Calu3 (cell line): ENCODE measurements at regions not wholly inside any gene's neighbourhood (a gene's known extent, or its start where the extent isn't known, plus 50 kb on each side); places are given as distances from the start of the nearest gene placed in this dataset.

Source experiments
- BruUV-seq: library from RNA; stranded (reverse); fragments of 400-500 nt; replicated peaks from 2 replicates; lab custom pipeline; 2021; lab: Mats Ljungman, UMichigan
- CTCF ChIA-PET: fragments of 300-600 bp; sonication (Branson Sonifier 250); formaldehyde crosslinking; loops from one replicate; lab custom pipeline; 2022; ENCODE audit warnings: antibody characterized with exemption; lab: Charles Lee
- DNase-seq: peaks from one replicate; pipeline ENCODE4 v3.0.0; 2022
- H3K27ac Mint-ChIP-seq: one replicate; pipeline ENCODE4 v1.8.0; 2022; ENCODE audit warnings: mixed read lengths; ENCODE audit not compliant: unreplicated experiment
- H3K27me3 Mint-ChIP-seq: one replicate; pipeline ENCODE4 v1.8.0; 2022; ENCODE audit warnings: mixed read lengths; ENCODE audit not compliant: unreplicated experiment
- H3K36me3 Mint-ChIP-seq: one replicate; pipeline ENCODE4 v1.8.0; 2022; ENCODE audit warnings: mild to moderate bottlenecking, moderate library complexity, mixed read lengths; ENCODE audit not compliant: insufficient read depth, unreplicated experiment
- H3K4me1 Mint-ChIP-seq: one replicate; pipeline ENCODE4 v1.8.0; 2022; ENCODE audit warnings: mild to moderate bottlenecking, low read depth, mixed read lengths; ENCODE audit not compliant: unreplicated experiment
- H3K4me3 Mint-ChIP-seq: one replicate; pipeline ENCODE4 v1.8.0; 2022; ENCODE audit warnings: mild to moderate bottlenecking, low read depth, moderate library complexity, mixed read lengths; ENCODE audit not compliant: unreplicated experiment
- H3K9me3 Mint-ChIP-seq: one replicate; pipeline ENCODE4 v1.8.0; 2022; ENCODE audit warnings: low read depth, mixed read lengths; ENCODE audit not compliant: unreplicated experiment
- intact Hi-C: fragments of 100-400 bp; cut with micrococcal nuclease; formaldehyde crosslinking; loops from one replicate; pipeline ENCODE4 v1.10.0; 2022; ENCODE audit not compliant: unreplicated experiment
- TF ChIP-seq, protein P1 (sequence below): fragments of 200-600 bp; IDR thresholded peaks from one replicate; pipeline ENCODE4 v1.8.0; 2022; ENCODE audit warnings: antibody characterized with exemption; ENCODE audit not compliant: unreplicated experiment

DNA sequence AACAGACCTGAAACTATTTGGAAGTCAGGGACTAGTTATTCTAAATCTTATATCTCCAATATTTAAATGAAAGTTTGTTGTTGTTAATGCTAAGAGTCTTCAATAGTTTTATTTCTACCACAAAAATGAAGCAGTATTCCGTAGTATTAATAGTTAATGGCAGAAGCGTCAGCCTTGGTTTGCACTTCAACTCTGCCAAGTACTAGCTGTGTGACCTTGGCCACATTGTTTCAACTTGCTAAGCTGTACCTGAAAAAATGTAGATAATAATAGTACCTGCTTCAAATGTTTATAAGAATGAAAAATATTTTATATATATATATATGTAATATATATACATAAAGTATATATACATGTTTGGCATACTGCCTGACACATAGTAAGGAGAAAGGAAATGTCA lies 354.6 kb upstream of the SATB1 start:
- intact Hi-C loops, result no loop called here
- no TSS peak for BruUV-seq

DNA sequence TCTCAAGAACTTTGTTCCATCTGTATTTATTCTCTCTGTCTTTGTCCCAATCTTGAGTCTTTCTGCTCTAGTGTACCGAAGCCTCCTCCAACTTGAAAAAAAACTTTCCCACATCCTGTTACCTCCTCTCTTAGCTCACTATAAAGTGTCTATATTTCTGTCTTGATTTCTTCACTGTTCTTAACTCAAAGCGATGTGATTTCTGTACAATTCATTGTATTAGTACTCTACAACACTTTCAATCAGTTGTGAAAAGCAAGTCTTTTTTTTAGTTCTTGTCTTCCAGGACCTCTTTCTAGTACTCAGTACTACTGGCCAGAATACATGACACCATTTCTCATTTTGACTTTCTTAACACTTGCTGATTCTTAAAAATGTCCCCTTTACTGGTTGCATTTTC lies 353.5 kb upstream of the SATB1 start:
- BruUV-seq, result no TSS peak

More for the DNA sequence above, 354.6 kb upstream of the SATB1 start:
- H3K36me3 Mint-ChIP-seq, result no peaks in the 10 kb centered on the region
- H3K27me3 Mint-ChIP-seq, result no peaks in the 10 kb centered on the region
- no peaks in the 10 kb centered on the region for H3K4me1 Mint-ChIP-seq
- H3K27ac Mint-ChIP-seq, result no peak overlapping the region
- no peak overlapping the region for H3K4me3 Mint-ChIP-seq
- no peak for DNase-seq
- CTCF ChIA-PET, result no interaction called here
- TF ChIP-seq, protein P1, sequence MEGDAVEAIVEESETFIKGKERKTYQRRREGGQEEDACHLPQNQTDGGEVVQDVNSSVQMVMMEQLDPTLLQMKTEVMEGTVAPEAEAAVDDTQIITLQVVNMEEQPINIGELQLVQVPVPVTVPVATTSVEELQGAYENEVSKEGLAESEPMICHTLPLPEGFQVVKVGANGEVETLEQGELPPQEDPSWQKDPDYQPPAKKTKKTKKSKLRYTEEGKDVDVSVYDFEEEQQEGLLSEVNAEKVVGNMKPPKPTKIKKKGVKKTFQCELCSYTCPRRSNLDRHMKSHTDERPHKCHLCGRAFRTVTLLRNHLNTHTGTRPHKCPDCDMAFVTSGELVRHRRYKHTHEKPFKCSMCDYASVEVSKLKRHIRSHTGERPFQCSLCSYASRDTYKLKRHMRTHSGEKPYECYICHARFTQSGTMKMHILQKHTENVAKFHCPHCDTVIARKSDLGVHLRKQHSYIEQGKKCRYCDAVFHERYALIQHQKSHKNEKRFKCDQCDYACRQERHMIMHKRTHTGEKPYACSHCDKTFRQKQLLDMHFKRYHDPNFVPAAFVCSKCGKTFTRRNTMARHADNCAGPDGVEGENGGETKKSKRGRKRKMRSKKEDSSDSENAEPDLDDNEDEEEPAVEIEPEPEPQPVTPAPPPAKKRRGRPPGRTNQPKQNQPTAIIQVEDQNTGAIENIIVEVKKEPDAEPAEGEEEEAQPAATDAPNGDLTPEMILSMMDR, result no peak
- H3K9me3 Mint-ChIP-seq, result no peaks in the 10 kb centered on the region

GRCh38 chr3:18778094-18778493 lies 353.0 kb upstream of the SATB1 start:
- Mint-ChIP-seq H3K4me1 (no peaks in the 10 kb centered on the region), H3K36me3 (no peaks in the 10 kb centered on the region), H3K27ac (no peak overlapping the region), H3K9me3 (no peaks in the 10 kb centered on the region), H3K27me3 (no peaks in the 10 kb centered on the region), H3K4me3 (no peak overlapping the region)
- no peak for DNase-seq
- CTCF ChIA-PET, result no interaction called here
- intact Hi-C loops, result no loop called here
- no TSS peak for BruUV-seq
- TF ChIP-seq, protein P1, result no peak

More for the DNA sequence above, 353.5 kb upstream of the SATB1 start:
- Mint-ChIP-seq H3K36me3 (no peaks in the 10 kb centered on the region), H3K4me1 (no peaks in the 10 kb centered on the region), H3K4me3 (no peak overlapping the region), H3K27ac (no peak overlapping the region), H3K27me3 (no peaks in the 10 kb centered on the region), H3K9me3 (no peaks in the 10 kb centered on the region)
- CTCF ChIA-PET, result no interaction called here
- intact Hi-C loops, result no loop called here
- TF ChIP-seq, protein P1, result no peak
- DNase-seq, result no peak

- Mint-ChIP-seq H3K27ac (no peak overlapping the region), H3K4me1 (no peaks in the 10 kb centered on the region), H3K36me3 (no peaks in the 10 kb centered on the region), H3K4me3 (no peak overlapping the region), H3K27me3 (no peaks in the 10 kb centered on the region), H3K9me3 (no peaks in the 10 kb centered on the region)
- intact Hi-C loops, result no loop called here
- CTCF ChIA-PET, result no interaction called here
- DNase-seq, result no peak
- TF ChIP-seq, protein P1, result no peak
- BruUV-seq, result no TSS peak
Measured at GRCh38 chr3:18775501-18775900, 350.4 kb upstream of the SATB1 start.
